Prostate gland (tissue), 2 donors: ENCODE measurements at regions not wholly inside any gene's neighbourhood (a gene's known extent, or its start where the extent isn't known, plus 50 kb on each side); places are given as distances from the start of the nearest gene placed in this dataset.

Experiments used
- POLR2AphosphoS5 ChIP-seq: sonication (generic); formaldehyde crosslinking; IDR thresholded peaks from one replicate; pipeline ENCODE4 v1.6.1; 2017; ENCODE audit warnings: antibody characterized with exemption
- TF ChIP-seq, protein P1 (sequence below), 4 experiments: fragments of 200-600 bp in 2 of 4; fragments of 450-650 bp in 2 of 4; sonication (generic) in 2 of 4; IDR thresholded peaks; 1 replicate in 3 of 4; 2 replicates in 1 of 4; pipeline ENCODE4 v1.5.1; 2016 to 2019; ENCODE audit warnings: antibody characterized with exemption in 4 of 4, mild to moderate bottlenecking in 2 of 4, moderate library complexity in 2 of 4

DNA sequence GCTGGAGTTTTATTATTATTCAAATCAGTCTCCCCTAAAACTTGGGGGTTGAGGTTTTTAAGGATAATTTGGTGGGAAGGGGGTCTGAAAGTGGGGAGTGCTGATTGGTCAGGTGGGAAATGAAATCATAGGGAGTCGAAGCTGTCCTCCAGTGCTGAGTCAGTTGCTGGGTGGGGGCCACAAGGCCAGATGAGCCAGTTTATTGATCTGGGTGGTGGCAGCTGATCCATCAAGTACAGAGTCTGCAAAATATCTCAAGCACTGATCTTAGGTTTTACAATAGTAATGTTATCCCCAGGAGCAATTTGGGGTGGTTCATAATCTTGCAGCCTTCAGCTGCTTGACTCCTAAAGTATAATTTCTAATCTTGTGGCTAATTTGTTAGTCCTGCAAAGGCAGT, 146.0 kb upstream of the SPACA1 start:
- TF ChIP-seq, protein P1, sequence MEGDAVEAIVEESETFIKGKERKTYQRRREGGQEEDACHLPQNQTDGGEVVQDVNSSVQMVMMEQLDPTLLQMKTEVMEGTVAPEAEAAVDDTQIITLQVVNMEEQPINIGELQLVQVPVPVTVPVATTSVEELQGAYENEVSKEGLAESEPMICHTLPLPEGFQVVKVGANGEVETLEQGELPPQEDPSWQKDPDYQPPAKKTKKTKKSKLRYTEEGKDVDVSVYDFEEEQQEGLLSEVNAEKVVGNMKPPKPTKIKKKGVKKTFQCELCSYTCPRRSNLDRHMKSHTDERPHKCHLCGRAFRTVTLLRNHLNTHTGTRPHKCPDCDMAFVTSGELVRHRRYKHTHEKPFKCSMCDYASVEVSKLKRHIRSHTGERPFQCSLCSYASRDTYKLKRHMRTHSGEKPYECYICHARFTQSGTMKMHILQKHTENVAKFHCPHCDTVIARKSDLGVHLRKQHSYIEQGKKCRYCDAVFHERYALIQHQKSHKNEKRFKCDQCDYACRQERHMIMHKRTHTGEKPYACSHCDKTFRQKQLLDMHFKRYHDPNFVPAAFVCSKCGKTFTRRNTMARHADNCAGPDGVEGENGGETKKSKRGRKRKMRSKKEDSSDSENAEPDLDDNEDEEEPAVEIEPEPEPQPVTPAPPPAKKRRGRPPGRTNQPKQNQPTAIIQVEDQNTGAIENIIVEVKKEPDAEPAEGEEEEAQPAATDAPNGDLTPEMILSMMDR (IDR thresholded peaks at IDR 0.05): no peak
- no peak for TF ChIP-seq POLR2AphosphoS5
